Ascending aorta (tissue), 2 donors: ENCODE measurements at regions not wholly inside any gene's neighbourhood (a gene's known extent, or its start where the extent isn't known, plus 50 kb on each side); places are given as distances from the start of the nearest gene placed in this dataset.

Experiments
- DNase-seq, 2 donors: peaks; one replicate each; pipeline ENCODE4 v3.0.0-alpha.2; 2019; ENCODE audit warnings: low spot score in 2 of 2
- H3K27ac ChIP-seq, 2 donors: fragments of 200-600 bp; sonication (generic); one replicate each; pipeline ENCODE4 v1.5.1; 2016 to 2017; ENCODE audit warnings: mild to moderate bottlenecking in 1 of 2
- H3K27me3 ChIP-seq: fragments of 200-600 bp; sonication (generic); one replicate; pipeline ENCODE4 v1.5.1; 2017
- H3K36me3 ChIP-seq, 2 donors: fragments of 200-600 bp; sonication (generic); one replicate each; pipeline ENCODE4 v1.5.1; 2016
- H3K4me1 ChIP-seq, 2 donors: fragments of 200-600 bp; sonication (generic); one replicate each; pipeline ENCODE4 v1.5.1; 2016 to 2017; ENCODE audit warnings: mild to moderate bottlenecking in 1 of 2
- H3K4me3 ChIP-seq, 2 donors: fragments of 200-600 bp; sonication (generic); one replicate each; pipeline ENCODE4 v1.5.1; 2016 to 2017; ENCODE audit warnings: mild to moderate bottlenecking in 1 of 2
- H3K9me3 ChIP-seq, 2 donors: fragments of 200-600 bp; sonication (generic); one replicate each; pipeline ENCODE4 v1.5.1; 2016
- CTCF ChIP-seq, 3 experiments: fragments of 200-600 bp in 2 of 3; fragments of 450-650 bp in 1 of 3; sonication (generic) in 2 of 3; IDR thresholded peaks; one replicate each; pipeline ENCODE4 v1.5.1; 2016 to 2019; ENCODE audit warnings: antibody characterized with exemption in 3 of 3, mild to moderate bottlenecking in 1 of 3, moderate library complexity in 1 of 3
- intact Hi-C: fragments of 100-400 bp; cut with DNase I; formaldehyde crosslinking; loops from one replicate; pipeline ENCODE4 v1.15.1; 2023

- H3K27ac ChIP-seq, result no peak overlapping the region
- DNase-seq, result no peak
- TF ChIP-seq CTCF (IDR thresholded peaks at IDR 0.05), result no peak
- intact Hi-C loops, result no loop called here
- no peak overlapping the region for H3K4me3 ChIP-seq
- H3K4me1 ChIP-seq, result peaks cover 0 to 4% of the 10 kb centered on the region in 2 donors
- H3K36me3 ChIP-seq, result no peaks in the 10 kb centered on the region
- no peaks in the 10 kb centered on the region for H3K27me3 ChIP-seq
- no peaks in the 10 kb centered on the region for H3K9me3 ChIP-seq
These were observed 53.2 kb upstream of the UBE2E3 start for GRCh38 chr2:180927030-180927686.

- Histone ChIP-seq H3K4me1 (peaks cover 0 to 4% of the 10 kb centered on the region in 2 donors), H3K36me3 (no peaks in the 10 kb centered on the region), H3K4me3 (no peak overlapping the region), H3K27me3 (no peaks in the 10 kb centered on the region), H3K9me3 (no peaks in the 10 kb centered on the region), H3K27ac (no peak overlapping the region)
- no peak for TF ChIP-seq CTCF (IDR thresholded peaks at IDR 0.05)
- intact Hi-C loops, result no loop called here
- no peak for DNase-seq
These were observed 54.7 kb upstream of the UBE2E3 start for GRCh38 chr2:180925700-180926099.

GRCh38 chr2:180924063-180924462, 56.3 kb upstream of the UBE2E3 start:
- no peak for DNase-seq
- no peak for TF ChIP-seq CTCF (IDR thresholded peaks at IDR 0.05)
- Histone ChIP-seq H3K4me3 (no peak overlapping the region), H3K27ac (no peak overlapping the region), H3K9me3 (no peaks in the 10 kb centered on the region), H3K36me3 (no peaks in the 10 kb centered on the region), H3K27me3 (no peaks in the 10 kb centered on the region), H3K4me1 (peaks cover 0 to 4% of the 10 kb centered on the region in 2 donors)
- intact Hi-C loops, result no loop called here

- Histone ChIP-seq H3K36me3 (no peaks in the 10 kb centered on the region), H3K27ac (no peak overlapping the region), H3K4me3 (no peak overlapping the region), H3K4me1 (no peaks in the 10 kb centered on the region), H3K27me3 (no peaks in the 10 kb centered on the region), H3K9me3 (no peaks in the 10 kb centered on the region)
- no peak for DNase-seq
- TF ChIP-seq CTCF (IDR thresholded peaks at IDR 0.05), result no peak
- intact Hi-C loops, result no loop called here
These were observed 69.4 kb upstream of the UBE2E3 start for GRCh38 chr2:180910831-180911665.

- no peaks in the 10 kb centered on the region for H3K4me1 ChIP-seq
- DNase-seq, result no peak
- intact Hi-C loops, result no loop called here
- H3K9me3 ChIP-seq, result no peaks in the 10 kb centered on the region
- no peaks in the 10 kb centered on the region for H3K27me3 ChIP-seq
- no peak overlapping the region for H3K27ac ChIP-seq
- no peaks in the 10 kb centered on the region for H3K36me3 ChIP-seq
- no peak for TF ChIP-seq CTCF (IDR thresholded peaks at IDR 0.05)
- H3K4me3 ChIP-seq, result no peak overlapping the region
These were observed 72.7 kb upstream of the UBE2E3 start for GRCh38 chr2:180907731-180908130.
